GM18505 (cell line): ENCODE measurements at regions not wholly inside any gene's neighbourhood (a gene's known extent, or its start where the extent isn't known, plus 50 kb on each side); places are given as distances from the start of the nearest gene placed in this dataset.

ENCODE experiments used
- ATAC-seq: cut with Tn5 transposase; IDR thresholded peaks from one replicate; pipeline ENCODE4 v1.9.1; 2021; ENCODE audit not compliant: unreplicated experiment
- POLR2A ChIP-seq: IDR thresholded peaks from 4 replicates; pipeline ENCODE4 v1.6.1; 2011; ENCODE audit warnings: borderline replicate concordance; ENCODE audit not compliant: insufficient read depth, insufficient read length; ENCODE audit errors: extremely low read depth

GRCh38 chr18:64518191-64518590 lies 369.3 kb upstream of the LINC00305 start:
- no peak for TF ChIP-seq POLR2A
- ATAC-seq = no peak

- ATAC-seq = no peak
- no peak for TF ChIP-seq POLR2A
Measured at GRCh38 chr18:64513401-64513800, 364.5 kb upstream of the LINC00305 start.

DNA sequence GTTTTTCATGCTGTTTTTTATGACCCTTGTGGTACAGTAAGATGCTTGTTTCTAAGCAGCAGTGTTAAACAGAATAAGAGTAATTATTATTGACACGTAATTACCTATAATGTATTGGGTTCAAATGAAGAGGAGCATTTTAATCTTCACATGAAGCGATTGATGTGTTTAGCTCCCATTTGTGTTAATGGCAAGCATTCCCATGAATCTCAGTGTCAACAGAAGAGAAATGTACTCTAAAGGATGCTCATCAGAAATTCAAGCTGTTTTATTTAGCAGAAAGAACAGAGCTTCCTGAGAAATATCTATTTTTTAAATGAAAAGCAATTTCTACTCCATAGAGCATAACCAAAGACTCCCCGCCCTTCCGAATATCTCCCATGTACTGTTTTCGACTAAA lies 341.3 kb upstream of the LINC00305 start:
- ATAC-seq = no peak
- no peak for TF ChIP-seq POLR2A

- no peak for ATAC-seq
- TF ChIP-seq POLR2A = no peak
Measured at GRCh38 chr18:64488698-64489097, 339.8 kb upstream of the LINC00305 start.

DNA sequence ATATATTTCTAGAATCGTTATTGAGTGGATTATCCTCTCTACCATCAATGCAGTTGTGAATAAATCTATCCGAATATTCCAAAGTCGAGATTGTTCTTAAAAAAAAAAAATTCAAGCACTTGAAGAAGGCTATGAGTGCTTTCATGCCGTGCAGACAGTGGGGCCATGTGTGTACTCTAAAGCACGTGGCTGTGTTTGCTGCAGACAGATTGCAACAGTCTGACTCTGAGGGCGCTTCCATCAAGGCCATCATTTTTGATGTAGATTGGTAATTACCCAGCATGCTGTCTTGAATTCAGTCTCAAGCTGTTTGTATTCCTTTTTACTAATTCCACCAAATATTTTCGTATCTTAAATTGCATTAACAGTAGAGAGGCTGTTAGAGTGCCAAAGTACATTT lies 325.9 kb upstream of the LINC00305 start:
- no peak for ATAC-seq

DNA sequence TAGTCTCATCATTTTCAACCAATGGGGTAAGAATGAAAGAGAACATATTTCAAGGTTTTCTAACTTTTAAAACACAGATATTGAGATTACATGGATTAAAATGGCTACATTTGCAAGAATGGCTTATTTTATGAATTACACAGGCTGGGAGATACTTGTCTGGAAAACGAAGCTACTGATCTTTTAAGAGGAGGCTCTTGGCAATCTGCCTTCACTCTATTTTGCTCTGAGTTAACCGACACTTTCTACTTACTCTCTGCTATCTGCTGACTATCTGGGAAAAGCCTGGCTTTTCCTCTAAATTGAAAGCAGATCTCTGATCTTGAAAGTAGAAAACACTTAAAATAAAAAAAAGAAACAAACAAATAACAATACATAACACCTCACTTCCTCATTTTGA lies 325.4 kb upstream of the LINC00305 start:
- no peak for ATAC-seq
- TF ChIP-seq POLR2A = no peak

More for the DNA sequence above, 325.9 kb upstream of the LINC00305 start:
- TF ChIP-seq POLR2A = no peak

- no peak for ATAC-seq
- no peak for TF ChIP-seq POLR2A
Measured at GRCh38 chr18:64449434-64449833, 300.5 kb upstream of the LINC00305 start.

GRCh38 chr18:64444819-64445218 lies 295.9 kb upstream of the LINC00305 start:
- no peak for TF ChIP-seq POLR2A
- no peak for ATAC-seq

- TF ChIP-seq POLR2A = no peak
- no peak for ATAC-seq
Measured at GRCh38 chr18:64438178-64438577, 289.3 kb upstream of the LINC00305 start.

GRCh38 chr18:64436111-64436510 lies 287.2 kb upstream of the LINC00305 start:
- TF ChIP-seq POLR2A = no peak

DNA sequence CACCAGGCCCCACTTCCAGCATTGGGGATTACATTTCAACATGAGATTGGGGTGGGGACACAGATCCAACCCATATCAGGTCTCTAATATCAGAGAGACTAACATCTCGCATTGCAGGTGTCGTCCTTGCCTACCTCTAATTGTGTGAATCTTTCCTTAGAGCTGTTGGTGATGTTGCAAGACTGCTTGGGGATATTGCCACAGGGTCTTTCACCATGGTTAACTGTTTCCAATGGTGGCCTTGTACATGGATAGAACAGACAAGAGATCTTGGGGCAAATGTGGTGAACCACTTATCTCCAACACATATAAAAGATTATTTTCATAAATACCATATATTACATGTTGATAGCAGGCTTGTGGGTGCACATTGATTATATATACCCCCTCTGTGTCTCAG lies 270.3 kb upstream of the LINC00305 start:
- no peak for ATAC-seq
- TF ChIP-seq POLR2A = no peak

More at GRCh38 chr18:64436111-64436510, 287.2 kb upstream of the LINC00305 start:
- no peak for ATAC-seq

DNA sequence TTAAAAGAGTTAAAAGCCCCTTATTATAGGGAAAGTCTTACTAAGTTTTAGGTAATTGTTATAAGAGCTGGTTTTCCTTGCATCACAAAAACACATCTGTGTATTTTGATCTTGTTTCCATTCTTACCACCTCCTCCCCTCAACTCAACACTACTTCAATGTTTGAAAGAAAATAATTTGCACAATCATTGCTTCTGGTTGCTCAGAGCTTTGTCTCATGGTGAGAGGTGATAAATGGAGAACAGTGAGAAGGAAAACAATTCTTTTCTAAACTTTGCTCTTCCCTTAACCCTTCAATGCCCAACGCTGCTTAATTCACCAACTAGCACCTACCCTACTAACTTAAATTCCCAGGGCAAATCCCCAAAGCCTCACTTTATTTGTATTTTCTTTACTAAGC lies 268.1 kb upstream of the LINC00305 start:
- no peak for TF ChIP-seq POLR2A
- ATAC-seq = no peak

GRCh38 chr18:64415218-64415617 lies 266.3 kb upstream of the LINC00305 start:
- no peak for TF ChIP-seq POLR2A

DNA sequence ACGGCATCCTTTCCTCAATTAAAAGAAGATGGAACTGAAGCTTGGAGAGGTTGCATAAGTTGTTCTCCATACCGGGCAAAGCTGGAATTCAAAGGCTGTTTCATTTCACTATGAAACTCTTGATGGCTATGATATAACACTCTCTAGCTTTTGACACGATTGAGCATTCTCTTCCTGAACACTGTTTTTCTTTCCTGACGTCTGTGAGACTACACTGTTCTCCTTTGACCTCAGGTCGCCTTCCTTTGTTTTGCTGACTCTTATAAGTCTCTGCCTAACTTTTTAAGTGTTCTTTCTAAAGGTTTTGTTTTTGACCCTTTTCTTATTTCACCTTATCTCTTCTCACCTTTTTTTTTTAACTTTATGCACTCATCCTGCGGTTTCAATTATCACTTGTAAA lies 261.8 kb upstream of the LINC00305 start:
- no peak for TF ChIP-seq POLR2A
- ATAC-seq = no peak

More at GRCh38 chr18:64415218-64415617, 266.3 kb upstream of the LINC00305 start:
- ATAC-seq = no peak

- ATAC-seq = peak; percentile 59
Measured at GRCh38 chr18:64409511-64409910, 260.6 kb upstream of the LINC00305 start.

More at GRCh38 chr18:64409511-64409910, 260.6 kb upstream of the LINC00305 start:
- TF ChIP-seq POLR2A = no peak
